NCI-H1092 treated with DMSO at 0.1 percent for 48 hours (cell line): ENCODE measurements at regions not wholly inside any gene's neighbourhood (a gene's known extent, or its start where the extent isn't known, plus 50 kb on each side); places are given as distances from the start of the nearest gene placed in this dataset.
"Not testable (repeated sequence)": the region's sequence is repeated elsewhere in the genome, so short reads cannot be mapped to it uniquely, and the experiment has no call there.

Experiments
- DNase-seq: peaks from one replicate; lab custom pipeline; 2025; lab: John Stamatoyannopoulos, UW

GRCh38 chr2:94576486-94576885 lies 294.7 kb upstream of the TEKT4 start:
- DNase-seq = not testable (repeated sequence)

GRCh38 chr2:94577160-94577559 lies 294.1 kb upstream of the TEKT4 start:
- DNase-seq = not testable (repeated sequence)

- DNase-seq = not testable (repeated sequence)
Observed at GRCh38 chr2:94579221-94579620, 292.0 kb upstream of the TEKT4 start.

GRCh38 chr2:94583081-94583723 lies 288.0 kb upstream of the TEKT4 start:
- DNase-seq = not testable (repeated sequence)

- DNase-seq = not testable (repeated sequence)
Observed at GRCh38 chr2:94584569-94584968, 286.7 kb upstream of the TEKT4 start.

- not testable (repeated sequence) for DNase-seq
Observed at GRCh38 chr2:94586032-94586982, 284.9 kb upstream of the TEKT4 start.

GRCh38 chr2:94587042-94587441 lies 284.2 kb upstream of the TEKT4 start:
- not testable (repeated sequence) for DNase-seq

- not testable (repeated sequence) for DNase-seq
Observed at GRCh38 chr2:94594019-94594836, 277.0 kb upstream of the TEKT4 start.

- not testable (repeated sequence) for DNase-seq
Observed at GRCh38 chr2:94595956-94596355, 275.3 kb upstream of the TEKT4 start.

GRCh38 chr2:94598075-94598713 lies 273.0 kb upstream of the TEKT4 start:
- DNase-seq = not testable (repeated sequence)

- not testable (repeated sequence) for DNase-seq
Observed at GRCh38 chr2:94600929-94601328, 270.3 kb upstream of the TEKT4 start.

- no peak for DNase-seq
Observed at GRCh38 chr2:94602466-94602865, 268.8 kb upstream of the TEKT4 start.

- no peak for DNase-seq
Observed at GRCh38 chr2:94622113-94622618, 249.1 kb upstream of the TEKT4 start.

GRCh38 chr2:94628953-94629352 lies 242.3 kb upstream of the TEKT4 start:
- peak; percentile 10 for DNase-seq

- DNase-seq = not testable (repeated sequence)
Observed at GRCh38 chr2:94641397-94641796, 229.8 kb upstream of the TEKT4 start.

GRCh38 chr2:94652131-94652530 lies 219.1 kb upstream of the TEKT4 start:
- not testable (repeated sequence) for DNase-seq

GRCh38 chr2:94669858-94670257 lies 201.4 kb upstream of the TEKT4 start:
- not testable (repeated sequence) for DNase-seq

GRCh38 chr2:94694236-94694635 lies 177.0 kb upstream of the TEKT4 start:
- not testable (repeated sequence) for DNase-seq

GRCh38 chr2:94708982-94709381 lies 162.2 kb upstream of the TEKT4 start:
- DNase-seq = not testable (repeated sequence)

GRCh38 chr2:94725543-94725942 lies 145.7 kb upstream of the TEKT4 start:
- DNase-seq = no peak

- DNase-seq = not testable (repeated sequence)
Observed at GRCh38 chr2:94735536-94735935, 135.7 kb upstream of the TEKT4 start.
